KMS-11 (cell line): ENCODE measurements at regions not wholly inside any gene's neighbourhood (a gene's known extent, or its start where the extent isn't known, plus 50 kb on each side); places are given as distances from the start of the nearest gene placed in this dataset.

Source experiments
- H2AFZ ChIP-seq: fragments of 200-600 bp; sonication (generic); 2 replicates; pipeline ENCODE4 v1.6.1; 2016; ENCODE audit warnings: antibody characterized with exemption, mixed run types, low read depth
- H3K27ac ChIP-seq: fragments of 200-600 bp; sonication (generic); 2 replicates; pipeline ENCODE4 v1.6.1; 2016; ENCODE audit warnings: mild to moderate bottlenecking, mixed run types
- H3K27me3 ChIP-seq: fragments of 200-600 bp; sonication (generic); 2 replicates; pipeline ENCODE4 v1.6.1; 2017; ENCODE audit warnings: mild to moderate bottlenecking, low read depth, mixed run types, moderate library complexity; ENCODE audit not compliant: insufficient read depth
- H3K36me3 ChIP-seq: fragments of 200-600 bp; sonication (generic); 2 replicates; pipeline ENCODE4 v1.6.1; 2017; ENCODE audit warnings: mild to moderate bottlenecking, mixed run types; ENCODE audit not compliant: insufficient read depth
- H3K4me1 ChIP-seq: fragments of 200-600 bp; sonication (generic); 2 replicates; pipeline ENCODE4 v1.6.1; 2016; ENCODE audit warnings: mild to moderate bottlenecking, low read depth, mixed run types; ENCODE audit not compliant: poor library complexity, severe bottlenecking
- H3K4me2 ChIP-seq: fragments of 200-600 bp; sonication (generic); 2 replicates; pipeline ENCODE4 v1.7.0; 2016; ENCODE audit warnings: mild to moderate bottlenecking, mixed run types
- H3K4me3 ChIP-seq: fragments of 200-600 bp; sonication (generic); IDR thresholded peaks from 2 replicates; pipeline ENCODE4 v1.6.1; 2017; ENCODE audit warnings: low read depth, low read length, mixed read lengths; ENCODE audit not compliant: insufficient read depth
- H3K79me2 ChIP-seq: fragments of 200-600 bp; sonication (generic); 2 replicates; pipeline ENCODE4 v1.6.1; 2016; ENCODE audit warnings: low read depth, mixed run types; ENCODE audit not compliant: insufficient read depth
- H3K9ac ChIP-seq: fragments of 200-600 bp; sonication (generic); 2 replicates; pipeline ENCODE4 v1.6.1; 2016; ENCODE audit warnings: mild to moderate bottlenecking, mixed run types
- H4K20me1 ChIP-seq: fragments of 200-600 bp; sonication (generic); 2 replicates; pipeline ENCODE4 v1.6.1; 2016; ENCODE audit warnings: mild to moderate bottlenecking, mixed run types; ENCODE audit not compliant: insufficient read depth
- TF ChIP-seq, protein P1 (sequence below): fragments of 200-600 bp; sonication (generic); conservative IDR thresholded peaks from 2 replicates; pipeline ENCODE4 v1.6.1; 2017; ENCODE audit warnings: low read depth, mild to moderate bottlenecking, antibody characterized with exemption, low read length, moderate library complexity, mixed read lengths

DNA sequence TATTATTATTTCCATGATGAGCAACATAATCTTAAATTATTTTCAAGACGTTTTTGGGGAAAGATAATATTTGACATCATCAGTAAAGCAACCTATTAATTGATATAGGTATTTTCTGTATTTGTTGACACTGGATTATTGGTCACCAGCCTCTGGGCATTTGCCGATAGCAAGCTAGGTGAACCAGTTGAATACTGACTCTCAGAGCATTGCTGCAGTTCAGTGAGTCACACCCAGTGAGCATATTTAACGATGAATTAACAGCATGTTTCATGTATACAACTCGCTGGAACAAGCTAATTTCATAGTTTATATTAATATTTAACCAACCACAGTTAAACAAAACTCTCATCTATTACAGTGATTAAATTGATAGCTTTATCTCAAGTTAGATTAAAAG, 1006.0 kb upstream of the DIAPH2 start:
- Histone ChIP-seq H3K36me3 (no peaks in the 10 kb centered on the region), H3K27me3 (no peaks in the 10 kb centered on the region), H3K4me3 (no peak overlapping the region), H4K20me1 (no peaks in the 10 kb centered on the region), H3K9ac (no peak overlapping the region), H2AFZ (no peak overlapping the region), H3K27ac (no peak overlapping the region), H3K4me1 (no peaks in the 10 kb centered on the region), H3K4me2 (no peak overlapping the region), H3K79me2 (no peaks in the 10 kb centered on the region)
- TF ChIP-seq, protein P1, sequence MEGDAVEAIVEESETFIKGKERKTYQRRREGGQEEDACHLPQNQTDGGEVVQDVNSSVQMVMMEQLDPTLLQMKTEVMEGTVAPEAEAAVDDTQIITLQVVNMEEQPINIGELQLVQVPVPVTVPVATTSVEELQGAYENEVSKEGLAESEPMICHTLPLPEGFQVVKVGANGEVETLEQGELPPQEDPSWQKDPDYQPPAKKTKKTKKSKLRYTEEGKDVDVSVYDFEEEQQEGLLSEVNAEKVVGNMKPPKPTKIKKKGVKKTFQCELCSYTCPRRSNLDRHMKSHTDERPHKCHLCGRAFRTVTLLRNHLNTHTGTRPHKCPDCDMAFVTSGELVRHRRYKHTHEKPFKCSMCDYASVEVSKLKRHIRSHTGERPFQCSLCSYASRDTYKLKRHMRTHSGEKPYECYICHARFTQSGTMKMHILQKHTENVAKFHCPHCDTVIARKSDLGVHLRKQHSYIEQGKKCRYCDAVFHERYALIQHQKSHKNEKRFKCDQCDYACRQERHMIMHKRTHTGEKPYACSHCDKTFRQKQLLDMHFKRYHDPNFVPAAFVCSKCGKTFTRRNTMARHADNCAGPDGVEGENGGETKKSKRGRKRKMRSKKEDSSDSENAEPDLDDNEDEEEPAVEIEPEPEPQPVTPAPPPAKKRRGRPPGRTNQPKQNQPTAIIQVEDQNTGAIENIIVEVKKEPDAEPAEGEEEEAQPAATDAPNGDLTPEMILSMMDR: no peak

DNA sequence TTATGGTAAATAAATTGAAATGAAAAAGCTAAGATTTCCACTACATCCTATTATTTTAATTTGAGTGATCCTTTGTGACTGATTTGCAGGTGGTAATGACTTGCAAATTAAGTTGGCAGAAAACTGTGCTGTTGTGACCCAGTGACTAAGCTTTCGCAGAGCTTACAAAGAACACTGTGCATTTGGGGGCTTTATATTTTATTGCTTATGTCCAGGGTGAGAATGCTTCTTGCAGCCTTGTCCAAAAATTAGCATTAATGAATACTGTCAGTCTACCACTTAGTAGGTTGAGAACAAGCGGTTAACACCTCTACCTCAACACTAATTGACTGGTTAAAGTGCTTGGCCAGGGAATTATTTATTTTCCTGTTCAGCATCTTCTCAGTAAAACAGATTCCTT, 991.3 kb upstream of the DIAPH2 start:
- H3K36me3 ChIP-seq: no peaks in the 10 kb centered on the region
- H2AFZ ChIP-seq: no peak overlapping the region
- no peak overlapping the region for H3K27ac ChIP-seq
- no peaks in the 10 kb centered on the region for H3K79me2 ChIP-seq
- TF ChIP-seq, protein P1: no peak
- no peak overlapping the region for H3K9ac ChIP-seq
- no peaks in the 10 kb centered on the region for H3K4me1 ChIP-seq
- no peaks in the 10 kb centered on the region for H4K20me1 ChIP-seq
- H3K4me2 ChIP-seq: no peak overlapping the region
- H3K27me3 ChIP-seq: no peaks in the 10 kb centered on the region
- no peak overlapping the region for H3K4me3 ChIP-seq

DNA sequence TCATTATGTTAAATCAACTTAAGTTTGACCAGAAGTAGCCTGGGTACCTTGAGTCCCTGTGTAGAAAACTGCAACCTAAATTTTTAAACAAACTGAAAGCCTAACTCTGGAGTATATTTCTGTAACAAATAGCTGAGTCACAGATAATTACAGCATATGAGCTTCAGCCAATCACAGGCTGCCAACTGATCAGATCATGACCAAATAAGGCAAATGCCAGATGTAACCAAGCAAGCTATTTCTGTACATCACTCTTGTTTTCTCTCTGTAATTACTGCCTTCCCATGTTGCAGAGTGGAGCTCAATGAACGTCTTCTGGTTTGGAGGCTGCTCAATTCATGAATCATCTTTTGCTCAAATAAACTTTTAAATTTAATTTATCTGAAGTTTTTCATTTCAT, 980.9 kb upstream of the DIAPH2 start:
- Histone ChIP-seq H3K4me1 (no peaks in the 10 kb centered on the region), H3K9ac (no peak overlapping the region), H3K4me2 (no peak overlapping the region), H3K36me3 (no peaks in the 10 kb centered on the region), H3K27me3 (no peaks in the 10 kb centered on the region), H3K4me3 (no peak overlapping the region), H4K20me1 (no peaks in the 10 kb centered on the region), H2AFZ (no peak overlapping the region), H3K79me2 (no peaks in the 10 kb centered on the region), H3K27ac (no peak overlapping the region)
- TF ChIP-seq, protein P1: no peak

DNA sequence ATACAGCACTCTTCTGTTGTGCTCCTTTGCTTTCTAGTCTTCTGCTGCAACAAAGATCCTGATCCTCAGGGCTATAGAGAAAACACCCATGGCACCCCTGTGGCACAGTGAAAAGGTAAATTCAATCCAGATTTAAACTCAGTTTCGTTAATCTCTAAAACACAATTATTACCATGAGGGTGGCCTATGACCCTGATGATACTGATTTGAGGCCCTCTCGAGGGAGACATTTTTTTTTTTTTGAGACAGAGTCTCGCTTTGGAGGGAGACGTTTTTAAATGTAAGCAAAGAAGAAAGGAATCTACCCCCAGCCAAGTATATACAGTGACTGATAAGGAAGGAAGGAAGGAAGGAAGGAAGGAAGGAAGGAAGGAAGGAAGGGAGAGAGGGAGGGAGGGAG, 967.8 kb upstream of the DIAPH2 start:
- Histone ChIP-seq H3K27ac (no peak overlapping the region), H3K27me3 (no peaks in the 10 kb centered on the region), H3K4me3 (no peak overlapping the region), H2AFZ (no peak overlapping the region), H3K4me2 (no peak overlapping the region), H4K20me1 (no peaks in the 10 kb centered on the region), H3K36me3 (no peaks in the 10 kb centered on the region), H3K4me1 (no peaks in the 10 kb centered on the region), H3K9ac (no peak overlapping the region), H3K79me2 (no peaks in the 10 kb centered on the region)
- TF ChIP-seq, protein P1: no peak

DNA sequence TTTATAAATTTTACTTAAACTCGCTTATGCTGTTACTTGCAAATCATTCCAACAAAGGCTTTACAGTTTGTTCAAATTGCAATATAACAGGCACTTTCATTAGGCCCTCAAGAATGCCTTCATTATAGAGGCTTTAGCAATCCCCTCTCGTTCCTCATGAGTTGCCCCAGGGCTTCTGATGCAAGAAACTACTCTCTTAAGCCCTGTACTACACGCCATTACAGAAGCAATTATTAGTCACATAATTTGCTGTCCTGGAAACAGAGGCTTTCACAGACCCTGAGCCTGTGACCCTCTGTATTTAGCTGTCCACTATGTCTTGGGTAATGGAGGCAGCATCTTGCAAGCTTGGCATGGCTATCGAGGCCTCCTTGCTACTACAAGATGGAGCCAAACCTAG, 965.9 kb upstream of the DIAPH2 start:
- H3K4me2 ChIP-seq: no peak overlapping the region
- H3K9ac ChIP-seq: no peak overlapping the region
- TF ChIP-seq, protein P1: no peak
- no peak overlapping the region for H3K27ac ChIP-seq
- no peaks in the 10 kb centered on the region for H3K27me3 ChIP-seq
- H2AFZ ChIP-seq: no peak overlapping the region
- H3K79me2 ChIP-seq: no peaks in the 10 kb centered on the region
- no peaks in the 10 kb centered on the region for H3K36me3 ChIP-seq
- no peaks in the 10 kb centered on the region for H3K4me1 ChIP-seq
- H4K20me1 ChIP-seq: no peaks in the 10 kb centered on the region
- H3K4me3 ChIP-seq: no peak overlapping the region
